A549 (cell line): ENCODE measurements at regions not wholly inside any gene's neighbourhood (a gene's known extent, or its start where the extent isn't known, plus 50 kb on each side); places are given as distances from the start of the nearest gene placed in this dataset.

ENCODE experiments used
- ATAC-seq, 2 experiments: fragments of 200-7000 bp in 1 of 2; fragments of >200 bp in 1 of 2; cut with Nextera tagmentation in 1 of 2; cut with Tn5 transposase in 1 of 2; 3 replicates each; pipeline versions ENCODE4 v1.8.0 to v1.9.1; 2018 to 2020; ENCODE audit warnings: mild to moderate bottlenecking in 1 of 2, moderate library complexity in 1 of 2
- CTCF ChIA-PET: fragments of 300-600 bp; sonication (Branson Sonifier 250); formaldehyde crosslinking; extraction: SDS; loops from one replicate; lab custom pipeline; 2021; ENCODE audit warnings: antibody characterized with exemption, inconsistent platforms; lab: Yijun Ruan, JAX
- POLR2A ChIA-PET: fragments of 350-600 bp; formaldehyde crosslinking; extraction: SDS; loops from one replicate; lab custom pipeline; 2021; ENCODE audit warnings: antibody characterized with exemption, inconsistent platforms; lab: Yijun Ruan, JAX
- DNase-seq, 2 experiments: peaks; one replicate each; pipeline versions ENCODE4 v3.0.0 to v3.0.0-alpha.2; 2011 to 2016; ENCODE audit warnings: low read depth in 1 of 2, low spot score in 1 of 2
- FAIRE-seq: peaks from 2 replicates; lab custom pipeline; 2011; peaks lifted over from hg19 to GRCh38; lab: Jason Lieb, UNC
- H3K27ac ChIP-seq, 2 experiments: fragments of >200 bp; sonication (Bioruptor Twin); formaldehyde crosslinking; 3 replicates each; pipeline ENCODE4 v1.5.1; 2016 to 2017
- H3K4me1 ChIP-seq: fragments of >200 bp; sonication (Bioruptor Twin); formaldehyde crosslinking; 3 replicates; pipeline ENCODE4 v1.6.1; 2016
- H3K4me2 ChIP-seq: fragments of >200 bp; sonication (Bioruptor Twin); formaldehyde crosslinking; 3 replicates; pipeline ENCODE4 v1.6.1; 2016
- H3K4me3 ChIP-seq: fragments of >200 bp; sonication (Bioruptor Twin); formaldehyde crosslinking; 3 replicates; pipeline ENCODE4 v1.5.1; 2016
- H3K9me3 ChIP-seq: fragments of >200 bp; sonication (Bioruptor Twin); formaldehyde crosslinking; 3 replicates; pipeline ENCODE4 v1.6.1; 2016
- ATOH8 ChIP-seq: fragments of 250-450 bp; sonication (Bioruptor Pico); IDR thresholded peaks from 2 replicates; pipeline ENCODE4 v1.5.0; 2020; ENCODE audit warnings: low read depth, mild to moderate bottlenecking, moderate library complexity
- CBX2 ChIP-seq: fragments of 200-600 bp; sonication (generic); IDR thresholded peaks from 2 replicates; pipeline ENCODE4 v1.6.1; 2016; ENCODE audit warnings: low read depth, mild to moderate bottlenecking, borderline replicate concordance
- CBX8 ChIP-seq: fragments of 200-600 bp; sonication (generic); IDR thresholded peaks from 2 replicates; pipeline ENCODE4 v1.6.1; 2016
- CEBPB ChIP-seq, 2 experiments: fragments of >200 bp in 1 of 2; sonication (Bioruptor Twin) in 1 of 2; formaldehyde crosslinking in 1 of 2; IDR thresholded peaks; 2 replicates each; pipeline ENCODE4 v1.6.1; 2012 to 2016
- EHF ChIP-seq: fragments of 250-450 bp; sonication (Bioruptor Pico); IDR thresholded peaks from 2 replicates; pipeline ENCODE4 v1.5.0; 2020; ENCODE audit warnings: mild to moderate bottlenecking
- FOSB ChIP-seq: fragments of 250-450 bp; sonication (Bioruptor Pico); IDR thresholded peaks from 2 replicates; pipeline ENCODE4 v1.5.0; 2020; ENCODE audit warnings: mild to moderate bottlenecking, moderate library complexity
- FOSL2 ChIP-seq, 2 experiments: fragments of 450-650 bp in 1 of 2; fragments of >200 bp in 1 of 2; sonication (Bioruptor Twin) in 1 of 2; formaldehyde crosslinking; IDR thresholded peaks; 2 replicates each; pipeline versions ENCODE4 v1.5.0 to v1.6.1; 2016 to 2020; ENCODE audit warnings: mild to moderate bottlenecking in 1 of 2, moderate library complexity in 1 of 2
- JUNB ChIP-seq: fragments of >200 bp; sonication (Bioruptor Twin); formaldehyde crosslinking; IDR thresholded peaks from 2 replicates; pipeline ENCODE4 v1.6.1; 2016
- NPAS2 ChIP-seq: fragments of 250-450 bp; sonication (Bioruptor Pico); IDR thresholded peaks from 2 replicates; pipeline ENCODE4 v1.8.0; 2022; ENCODE audit warnings: mild to moderate bottlenecking, moderate library complexity, borderline replicate concordance
- NR3C1 ChIP-seq: fragments of >200 bp; sonication (Bioruptor Twin); formaldehyde crosslinking; IDR thresholded peaks from 3 replicates; pipeline ENCODE4 v1.6.1; 2017
- PHF8 ChIP-seq: fragments of 200-600 bp; sonication (generic); IDR thresholded peaks from 2 replicates; pipeline ENCODE4 v1.6.1; 2016; ENCODE audit warnings: low read depth, mild to moderate bottlenecking, antibody characterized with exemption, moderate library complexity, borderline replicate concordance
- ZC3H11A ChIP-seq: fragments of 450-650 bp; IDR thresholded peaks from 2 replicates; pipeline ENCODE4 v1.6.1; 2014; ENCODE audit warnings: antibody characterized with exemption, mild to moderate bottlenecking
- WGBS: methylation state at CpG from one replicate; pipeline ENCODE4 v1.1.6; 2017; ENCODE audit errors: missing lambda C conversion rate; 5-methylcytosine and 5-hydroxymethylcytosine counted together
- TF ChIP-seq, protein P1 (sequence below): fragments of >200 bp; sonication (Bioruptor Twin); formaldehyde crosslinking; IDR thresholded peaks from 3 replicates; pipeline ENCODE4 v1.6.1; 2016
- TF ChIP-seq, protein P2 (sequence below): fragments of 200-600 bp; sonication (generic); IDR thresholded peaks from 2 replicates; pipeline ENCODE4 v1.6.1; 2016; ENCODE audit warnings: antibody characterized with exemption, mild to moderate bottlenecking, moderate library complexity
- TF ChIP-seq, protein P3 (sequence below): fragments of >200 bp; sonication (Bioruptor Twin); formaldehyde crosslinking; IDR thresholded peaks from 2 replicates; pipeline ENCODE4 v1.6.1; 2016
- TF ChIP-seq, protein P4 (sequence below): IDR thresholded peaks from 2 replicates; pipeline ENCODE4 v1.6.1; 2012

GRCh38 chr6:50198245-50198644 lies 148.5 kb upstream of the DEFB112 start:
- POLR2A ChIA-PET, result no interaction called here

DNA sequence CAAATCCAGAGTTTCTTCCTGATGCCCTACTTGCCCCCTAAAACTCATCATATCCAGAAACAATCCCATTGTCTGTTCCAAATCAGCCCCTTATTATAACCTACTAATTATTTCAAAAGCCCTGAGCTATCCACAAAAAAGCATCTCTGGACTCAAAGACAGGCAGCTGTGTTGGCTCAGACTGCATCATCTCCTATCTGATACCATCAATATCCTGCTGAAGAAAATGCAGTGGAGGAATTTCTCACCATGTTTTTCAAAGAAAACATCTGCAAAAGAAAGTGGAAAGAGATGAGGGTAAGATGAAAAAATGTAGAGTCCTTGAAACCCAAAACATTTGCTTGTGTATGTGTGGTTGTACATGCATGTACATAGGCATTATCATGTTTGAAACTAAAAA lies 153.0 kb upstream of the DEFB112 start:
- no peaks in the 10 kb centered on the region for H3K4me1 ChIP-seq
- H3K4me3 ChIP-seq, result no peak overlapping the region
- TF ChIP-seq CBX2, result no peak
- no peak for TF ChIP-seq FOSB (CRISPR knock-in tag)
- no peak for TF ChIP-seq FOSL2 (IDR thresholded peaks at IDR 0.05)
- no peak for TF ChIP-seq FOSL2 (CRISPR knock-in tag; IDR thresholded peaks at IDR 0.05)
- TF ChIP-seq NPAS2 (CRISPR knock-in tag), result no peak
- TF ChIP-seq, protein P1, sequence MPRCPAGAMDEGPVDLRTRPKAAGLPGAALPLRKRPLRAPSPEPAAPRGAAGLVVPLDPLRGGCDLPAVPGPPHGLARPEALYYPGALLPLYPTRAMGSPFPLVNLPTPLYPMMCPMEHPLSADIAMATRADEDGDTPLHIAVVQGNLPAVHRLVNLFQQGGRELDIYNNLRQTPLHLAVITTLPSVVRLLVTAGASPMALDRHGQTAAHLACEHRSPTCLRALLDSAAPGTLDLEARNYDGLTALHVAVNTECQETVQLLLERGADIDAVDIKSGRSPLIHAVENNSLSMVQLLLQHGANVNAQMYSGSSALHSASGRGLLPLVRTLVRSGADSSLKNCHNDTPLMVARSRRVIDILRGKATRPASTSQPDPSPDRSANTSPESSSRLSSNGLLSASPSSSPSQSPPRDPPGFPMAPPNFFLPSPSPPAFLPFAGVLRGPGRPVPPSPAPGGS, result no peak
- TF ChIP-seq ATOH8 (CRISPR knock-in tag), result no peak
- FAIRE-seq (no peak), ATAC-seq (no peak), DNase-seq (no peak)
- H3K4me2 ChIP-seq, result no peak overlapping the region
- ChIA-PET POLR2A (no interaction called here), CTCF (no interaction called here)
- no peak overlapping the region for H3K27ac ChIP-seq
- no peaks in the 10 kb centered on the region for H3K9me3 ChIP-seq

More at GRCh38 chr6:50198245-50198644, 148.5 kb upstream of the DEFB112 start:
- CTCF ChIA-PET, result no interaction called here
- ATAC-seq, result no peak
- Histone ChIP-seq H3K27ac (no peak overlapping the region), H3K4me3 (no peak overlapping the region), H3K4me2 (no peak overlapping the region), H3K9me3 (no peaks in the 10 kb centered on the region), H3K4me1 (no peaks in the 10 kb centered on the region)
- 36% methylated on average over 4 of the region's 4 CpGs for WGBS
- FAIRE-seq, result no peak
- DNase-seq, result no peak
- TF ChIP-seq ZC3H11A (no peak), CBX8 (no peak), CEBPB (IDR thresholded peaks at IDR 0.05) (no peak), NR3C1 (no peak), JUNB (no peak), PHF8 (no peak), EHF (no peak)
- TF ChIP-seq, protein P2, sequence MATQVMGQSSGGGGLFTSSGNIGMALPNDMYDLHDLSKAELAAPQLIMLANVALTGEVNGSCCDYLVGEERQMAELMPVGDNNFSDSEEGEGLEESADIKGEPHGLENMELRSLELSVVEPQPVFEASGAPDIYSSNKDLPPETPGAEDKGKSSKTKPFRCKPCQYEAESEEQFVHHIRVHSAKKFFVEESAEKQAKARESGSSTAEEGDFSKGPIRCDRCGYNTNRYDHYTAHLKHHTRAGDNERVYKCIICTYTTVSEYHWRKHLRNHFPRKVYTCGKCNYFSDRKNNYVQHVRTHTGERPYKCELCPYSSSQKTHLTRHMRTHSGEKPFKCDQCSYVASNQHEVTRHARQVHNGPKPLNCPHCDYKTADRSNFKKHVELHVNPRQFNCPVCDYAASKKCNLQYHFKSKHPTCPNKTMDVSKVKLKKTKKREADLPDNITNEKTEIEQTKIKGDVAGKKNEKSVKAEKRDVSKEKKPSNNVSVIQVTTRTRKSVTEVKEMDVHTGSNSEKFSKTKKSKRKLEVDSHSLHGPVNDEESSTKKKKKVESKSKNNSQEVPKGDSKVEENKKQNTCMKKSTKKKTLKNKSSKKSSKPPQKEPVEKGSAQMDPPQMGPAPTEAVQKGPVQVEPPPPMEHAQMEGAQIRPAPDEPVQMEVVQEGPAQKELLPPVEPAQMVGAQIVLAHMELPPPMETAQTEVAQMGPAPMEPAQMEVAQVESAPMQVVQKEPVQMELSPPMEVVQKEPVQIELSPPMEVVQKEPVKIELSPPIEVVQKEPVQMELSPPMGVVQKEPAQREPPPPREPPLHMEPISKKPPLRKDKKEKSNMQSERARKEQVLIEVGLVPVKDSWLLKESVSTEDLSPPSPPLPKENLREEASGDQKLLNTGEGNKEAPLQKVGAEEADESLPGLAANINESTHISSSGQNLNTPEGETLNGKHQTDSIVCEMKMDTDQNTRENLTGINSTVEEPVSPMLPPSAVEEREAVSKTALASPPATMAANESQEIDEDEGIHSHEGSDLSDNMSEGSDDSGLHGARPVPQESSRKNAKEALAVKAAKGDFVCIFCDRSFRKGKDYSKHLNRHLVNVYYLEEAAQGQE, result no peak
- TF ChIP-seq, protein P3, sequence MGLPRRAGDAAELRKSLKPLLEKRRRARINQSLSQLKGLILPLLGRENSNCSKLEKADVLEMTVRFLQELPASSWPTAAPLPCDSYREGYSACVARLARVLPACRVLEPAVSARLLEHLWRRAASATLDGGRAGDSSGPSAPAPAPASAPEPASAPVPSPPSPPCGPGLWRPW, result no peak
- TF ChIP-seq, protein P4, sequence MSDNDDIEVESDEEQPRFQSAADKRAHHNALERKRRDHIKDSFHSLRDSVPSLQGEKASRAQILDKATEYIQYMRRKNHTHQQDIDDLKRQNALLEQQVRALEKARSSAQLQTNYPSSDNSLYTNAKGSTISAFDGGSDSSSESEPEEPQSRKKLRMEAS, result no peak

DNA sequence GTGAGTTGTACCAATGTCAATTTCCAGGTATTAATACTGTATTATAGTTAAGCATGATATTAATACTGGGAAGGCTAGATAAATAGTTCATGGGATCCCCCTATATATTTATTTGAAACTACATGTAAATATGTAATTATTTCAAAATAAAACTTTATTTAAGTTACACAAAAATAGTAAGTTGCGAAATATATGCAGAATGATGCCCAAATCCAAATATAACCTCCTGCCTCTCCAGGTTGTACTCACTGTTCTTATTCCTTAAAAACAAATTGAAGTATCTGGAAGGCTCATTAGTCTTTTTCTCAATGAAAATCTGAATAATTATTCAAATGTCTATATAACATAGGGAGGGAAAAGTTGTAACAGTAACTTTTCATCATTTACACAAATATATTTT lies 161.9 kb upstream of the DEFB112 start:
- CTCF ChIA-PET, result no interaction called here
- WGBS, result 0% methylated on average over 1 of the region's 1 CpG
- Histone ChIP-seq H3K9me3 (no peaks in the 10 kb centered on the region), H3K4me2 (no peak overlapping the region), H3K27ac (no peak overlapping the region), H3K4me1 (no peaks in the 10 kb centered on the region), H3K4me3 (no peak overlapping the region)
- TF ChIP-seq, protein P3, result no peak
- POLR2A ChIA-PET, result no interaction called here
- FAIRE-seq, result no peak
- no peak for DNase-seq
- no peak for ATAC-seq
